H9 (cell line): ENCODE measurements at regions not wholly inside any gene's neighbourhood (a gene's known extent, or its start where the extent isn't known, plus 50 kb on each side); places are given as distances from the start of the nearest gene placed in this dataset.

Source experiments
- DNase-seq: peaks from one replicate; pipeline ENCODE4 v3.0.0-alpha.2; 2017
- H2AFZ ChIP-seq: one replicate; pipeline ENCODE4 v1.6.1; 2013; ENCODE audit warnings: mild to moderate bottlenecking, low read length, control low read depth, moderate library complexity
- H2AK5ac ChIP-seq: 2 replicates; pipeline ENCODE4 v1.6.1; 2013; ENCODE audit warnings: low read length, control low read depth, mixed read lengths; ENCODE audit not compliant: insufficient read length
- H2BK120ac ChIP-seq: one replicate; pipeline ENCODE4 v1.6.1; 2013; ENCODE audit warnings: low read depth, mild to moderate bottlenecking, low read length, control low read depth, inconsistent platforms; ENCODE audit not compliant: poor library complexity, severe bottlenecking
- H2BK12ac ChIP-seq: 2 replicates; pipeline ENCODE4 v1.6.1; 2013; ENCODE audit warnings: low read length, control low read depth, mixed read lengths, low read depth; ENCODE audit not compliant: insufficient read length
- H2BK15ac ChIP-seq: 2 replicates; pipeline ENCODE4 v1.6.1; 2013; ENCODE audit warnings: low read depth, low read length, control low read depth
- H2BK20ac ChIP-seq: one replicate; pipeline ENCODE4 v1.6.1; 2013; ENCODE audit warnings: low read depth, mild to moderate bottlenecking, low read length, control low read depth, inconsistent platforms; ENCODE audit not compliant: poor library complexity, severe bottlenecking
- H2BK5ac ChIP-seq: 2 replicates; pipeline ENCODE4 v1.6.1; 2013; ENCODE audit warnings: low read length, control low read depth, mixed read lengths; ENCODE audit not compliant: insufficient read length
- H3K14ac ChIP-seq: 2 replicates; pipeline ENCODE4 v1.6.1; 2013; ENCODE audit warnings: low read length, control low read depth; ENCODE audit not compliant: insufficient read depth
- H3K18ac ChIP-seq: 2 replicates; pipeline ENCODE4 v1.6.1; 2013; ENCODE audit warnings: low read depth, mild to moderate bottlenecking, mixed read lengths, low read length, control low read depth; ENCODE audit not compliant: insufficient read length
- H3K23ac ChIP-seq: 2 replicates; pipeline ENCODE4 v1.6.1; 2013; ENCODE audit warnings: low read length, control low read depth, mixed read lengths, low read depth; ENCODE audit not compliant: insufficient read length
- H3K23me2 ChIP-seq: 2 replicates; pipeline ENCODE4 v1.6.1; 2013; ENCODE audit warnings: low read depth, mild to moderate bottlenecking, mixed read lengths, low read length, control low read depth; ENCODE audit not compliant: insufficient read length, poor library complexity, severe bottlenecking
- H3K27ac ChIP-seq: 2 replicates; pipeline ENCODE4 v1.5.1; 2013; ENCODE audit warnings: low read length, control low read depth, mixed read lengths, low read depth; ENCODE audit not compliant: insufficient read length
- H3K27me3 ChIP-seq: 2 replicates; pipeline ENCODE4 v1.6.1; 2013; ENCODE audit warnings: low read length, control low read depth, inconsistent platforms; ENCODE audit not compliant: insufficient read depth
- H3K4ac ChIP-seq: 2 replicates; pipeline ENCODE4 v1.6.1; 2013; ENCODE audit warnings: low read depth, mild to moderate bottlenecking, control low read depth, inconsistent platforms, low read length, moderate library complexity
- H3K4me1 ChIP-seq: 2 replicates; pipeline ENCODE4 v1.6.1; 2013; ENCODE audit warnings: low read length, control low read depth, inconsistent platforms; ENCODE audit not compliant: insufficient read depth
- H3K4me2 ChIP-seq: 2 replicates; pipeline ENCODE4 v1.6.1; 2013; ENCODE audit warnings: low read length, control low read depth, mixed read lengths; ENCODE audit not compliant: insufficient read length, insufficient read depth
- H3K56ac ChIP-seq: 2 replicates; pipeline ENCODE4 v1.6.1; 2013; ENCODE audit warnings: low read depth, mild to moderate bottlenecking, mixed read lengths, low read length, control low read depth; ENCODE audit not compliant: insufficient read length
- H3K79me1 ChIP-seq: 2 replicates; pipeline ENCODE4 v1.6.1; 2013; ENCODE audit warnings: low read depth, mild to moderate bottlenecking, moderate library complexity, low read length, control low read depth, inconsistent platforms; ENCODE audit not compliant: insufficient read depth, poor library complexity, severe bottlenecking
- H3K79me2 ChIP-seq: 2 replicates; pipeline ENCODE4 v1.6.1; 2013; ENCODE audit warnings: low read length, control low read depth, inconsistent platforms; ENCODE audit not compliant: insufficient read depth
- H3K9ac ChIP-seq: 2 replicates; pipeline ENCODE4 v1.6.1; 2013; ENCODE audit warnings: low read length, control low read depth, mixed read lengths; ENCODE audit not compliant: insufficient read length; ENCODE audit errors: extremely low read depth
- H3K9me3 ChIP-seq: one replicate; pipeline ENCODE4 v1.6.1; 2013; ENCODE audit warnings: low read depth, low read length, inconsistent platforms; ENCODE audit not compliant: control insufficient read depth
- H3T11ph ChIP-seq: one replicate; pipeline ENCODE4 v1.6.1; 2013; ENCODE audit warnings: mild to moderate bottlenecking, low read length, control low read depth, inconsistent platforms
- H4K20me1 ChIP-seq: one replicate; pipeline ENCODE4 v1.6.1; 2013; ENCODE audit not compliant: control insufficient read depth, insufficient read length, insufficient read depth
- H4K5ac ChIP-seq: 2 replicates; pipeline ENCODE4 v1.6.1; 2013; ENCODE audit warnings: low read depth, mild to moderate bottlenecking, mixed read lengths, low read length, control low read depth; ENCODE audit not compliant: insufficient read length
- H4K8ac ChIP-seq: replicated peaks from 2 replicates; pipeline ENCODE4 v1.6.1; 2013; ENCODE audit warnings: low read length, control low read depth, mixed read lengths, low read depth; ENCODE audit not compliant: insufficient read length
- H4K91ac ChIP-seq: 2 replicates; pipeline ENCODE4 v1.6.1; 2013; ENCODE audit warnings: low read depth, mild to moderate bottlenecking, moderate library complexity, mixed read lengths, low read length, control low read depth; ENCODE audit not compliant: insufficient read length
- H3K27ac Mint-ChIP-seq, 3 experiments: 2 replicates in 2 of 3; 3 replicates in 1 of 3; pipeline ENCODE4 v1.8.0; 2020 to 2021; ENCODE audit warnings: mixed read lengths in 3 of 3, mild to moderate bottlenecking in 1 of 3, moderate library complexity in 1 of 3
- H3K27me3 Mint-ChIP-seq: 2 replicates; pipeline ENCODE4 v1.8.0; 2021; ENCODE audit warnings: low read depth, mild to moderate bottlenecking, moderate library complexity, mixed read lengths
- H3K36me3 Mint-ChIP-seq, 3 experiments: 2 replicates in 2 of 3; 3 replicates in 1 of 3; pipeline ENCODE4 v1.8.0; 2020 to 2021; ENCODE audit warnings: low read depth in 3 of 3, mixed read lengths in 3 of 3; ENCODE audit not compliant: insufficient read depth in 1 of 3
- H3K4me1 Mint-ChIP-seq, 2 experiments: 2 replicates each; pipeline ENCODE4 v1.8.0; 2020; ENCODE audit warnings: mixed read lengths in 2 of 2
- H3K4me3 Mint-ChIP-seq, 2 experiments: 2 replicates in 1 of 2; 3 replicates in 1 of 2; pipeline ENCODE4 v1.8.0; 2020 to 2021; ENCODE audit warnings: mild to moderate bottlenecking in 2 of 2, mixed read lengths in 2 of 2, moderate library complexity in 1 of 2
- H3K9me3 Mint-ChIP-seq, 2 experiments: 2 replicates in 1 of 2; 3 replicates in 1 of 2; pipeline ENCODE4 v1.8.0; 2020; ENCODE audit warnings: mild to moderate bottlenecking in 2 of 2, mixed read lengths in 2 of 2, moderate library complexity in 1 of 2
- WGBS: extraction: QIAGEN DNeasy Blood & Tissue Kit; methylation state at CpG from one replicate; pipeline ENCODE4 v1.1.7; 2013; ENCODE audit warnings: missing lambda C conversion rate, low lambda C conversion rate, mixed read lengths; ENCODE audit not compliant: insufficient read length; ENCODE audit errors: extremely low coverage; 5-methylcytosine and 5-hydroxymethylcytosine counted together
- TF ChIP-seq, protein P1 (sequence below): fragments of 200-600 bp; sonication (generic); conservative IDR thresholded peaks from 3 replicates; pipeline ENCODE4 v1.8.0; 2021; ENCODE audit warnings: antibody characterized with exemption, mild to moderate bottlenecking

DNA sequence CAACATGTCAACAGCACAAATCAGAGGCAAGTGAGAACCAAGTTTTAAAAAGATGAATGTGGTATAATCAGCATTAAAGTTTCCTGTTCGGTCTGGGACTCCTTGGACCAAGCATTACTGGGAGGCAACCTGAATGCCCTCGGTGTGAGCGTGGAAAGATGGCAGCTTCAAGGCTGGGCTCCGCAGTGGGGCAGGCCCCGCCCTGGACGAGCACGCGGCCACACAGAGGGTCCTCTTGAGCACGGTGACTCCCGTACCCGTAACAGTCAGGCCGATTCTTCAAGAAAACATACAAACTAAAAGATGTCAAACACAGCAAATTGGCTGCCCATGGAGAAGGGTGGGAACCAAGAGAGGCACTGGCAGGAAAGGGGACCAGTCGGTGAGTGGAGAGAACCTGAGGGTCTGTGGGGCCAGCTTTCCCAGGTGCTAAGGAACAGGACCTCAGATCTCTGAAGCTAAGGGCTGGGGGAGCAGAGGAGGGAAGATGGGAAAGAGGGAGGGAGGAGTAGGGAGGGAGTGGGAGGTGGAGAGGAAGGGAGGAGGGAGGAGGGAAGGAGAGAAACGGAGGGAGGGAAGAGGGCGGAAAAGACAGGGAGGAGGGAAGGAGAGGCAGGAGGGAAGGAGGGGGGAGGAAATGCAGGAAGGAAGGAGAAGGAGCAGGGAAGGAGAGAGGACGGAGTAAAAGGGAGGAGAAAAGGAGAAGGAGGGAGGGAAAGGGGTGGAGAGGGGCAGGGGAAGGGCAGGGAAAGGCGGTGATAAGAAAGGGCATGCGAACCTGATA is 71.2 kb upstream of the FAM20C start:
- H2BK20ac ChIP-seq, result no peak overlapping the region
- H2BK5ac ChIP-seq, result no peak overlapping the region
- DNase-seq, result peak; percentile 71
- no peak overlapping the region for H4K8ac ChIP-seq
- no peak overlapping the region for H3K23ac ChIP-seq
- no peaks in the 10 kb centered on the region for H3K79me2 ChIP-seq
- H2AK5ac ChIP-seq, result no peak overlapping the region
- TF ChIP-seq, protein P1, sequence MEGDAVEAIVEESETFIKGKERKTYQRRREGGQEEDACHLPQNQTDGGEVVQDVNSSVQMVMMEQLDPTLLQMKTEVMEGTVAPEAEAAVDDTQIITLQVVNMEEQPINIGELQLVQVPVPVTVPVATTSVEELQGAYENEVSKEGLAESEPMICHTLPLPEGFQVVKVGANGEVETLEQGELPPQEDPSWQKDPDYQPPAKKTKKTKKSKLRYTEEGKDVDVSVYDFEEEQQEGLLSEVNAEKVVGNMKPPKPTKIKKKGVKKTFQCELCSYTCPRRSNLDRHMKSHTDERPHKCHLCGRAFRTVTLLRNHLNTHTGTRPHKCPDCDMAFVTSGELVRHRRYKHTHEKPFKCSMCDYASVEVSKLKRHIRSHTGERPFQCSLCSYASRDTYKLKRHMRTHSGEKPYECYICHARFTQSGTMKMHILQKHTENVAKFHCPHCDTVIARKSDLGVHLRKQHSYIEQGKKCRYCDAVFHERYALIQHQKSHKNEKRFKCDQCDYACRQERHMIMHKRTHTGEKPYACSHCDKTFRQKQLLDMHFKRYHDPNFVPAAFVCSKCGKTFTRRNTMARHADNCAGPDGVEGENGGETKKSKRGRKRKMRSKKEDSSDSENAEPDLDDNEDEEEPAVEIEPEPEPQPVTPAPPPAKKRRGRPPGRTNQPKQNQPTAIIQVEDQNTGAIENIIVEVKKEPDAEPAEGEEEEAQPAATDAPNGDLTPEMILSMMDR, result no peak
- H3K4ac ChIP-seq, result no peak overlapping the region
- no peak overlapping the region for H2BK120ac ChIP-seq
- H3K9ac ChIP-seq, result no peak overlapping the region
- H2BK15ac ChIP-seq, result no peak overlapping the region
- H3K56ac ChIP-seq, result no peak overlapping the region
- no peak overlapping the region for H2BK12ac ChIP-seq
- no peaks in the 10 kb centered on the region for H3K79me1 ChIP-seq
- H4K5ac ChIP-seq, result no peak overlapping the region
- no peak overlapping the region; the same call in 1 of the 2 replicates for H3K14ac ChIP-seq
- H4K91ac ChIP-seq, result no peak overlapping the region
- Mint-ChIP-seq H3K4me3 (peak overlapping the region in 1 of 2 experiments; percentile 12; a peak in 3 of 5 replicates), H3K36me3 (peaks cover 0 to 3% (median 0%) of the 10 kb centered on the region in 3 experiments; a peak in 1 of 7 replicates), H3K4me1 (peaks cover 33 to 58% of the 10 kb centered on the region in 2 experiments), H3K27ac (peak overlapping the region in 2 of 3 experiments; percentile 53 to 93; a peak in 3 of 7 replicates), H3K9me3 (no peaks in the 10 kb centered on the region), H3K27me3 (peaks cover 10% of the 10 kb centered on the region)
- no peaks in the 10 kb centered on the region for H4K20me1 ChIP-seq
- no peaks in the 10 kb centered on the region for H3K23me2 ChIP-seq
- no peak overlapping the region for H3K27ac ChIP-seq
- H3K4me1 ChIP-seq, result peaks cover 7% of the 10 kb centered on the region; the same call in 1 of the 2 replicates
- no peak overlapping the region for H3T11ph ChIP-seq
- WGBS, result no CpG with 5 or more reads among the region's 18 CpGs
- peak overlapping the region; percentile 35 for H2AFZ ChIP-seq
- H3K4me2 ChIP-seq, result peak overlapping the region; percentile 42
- H3K27me3 ChIP-seq, result no peaks in the 10 kb centered on the region
- H3K18ac ChIP-seq, result peak overlapping the region; percentile 3
- no peaks in the 10 kb centered on the region for H3K9me3 ChIP-seq
